ENCODE measurements at regions not wholly inside any gene's neighbourhood (a gene's known extent, or its start where the extent isn't known, plus 50 kb on each side); places are given as distances from the start of the nearest gene placed in this dataset.

- POLR2A ChIA-PET, result no interaction called here
- no peaks in the 10 kb centered on the region for H3K4me1 ChIP-seq (ENCODE audit: control insufficient read depth, insufficient read depth, low read length)
- no peaks in the 10 kb centered on the region for H3K36me3 ChIP-seq (ENCODE audit: control insufficient read depth in 2 of 2, insufficient read depth in 1 of 2, low read length in 2 of 2)
- no peaks in the 10 kb centered on the region for H3K9me3 ChIP-seq (ENCODE audit: control insufficient read depth, insufficient read depth, low read depth, low read length)
- H3K4me3 ChIP-seq (ENCODE audit: low read depth, low read length), result no peak overlapping the region
- H3K27ac ChIP-seq (ENCODE audit: extremely low read depth, low read depth, low read length), result no peak overlapping the region
- CTCF ChIA-PET, result interaction anchor here (0.6 to 0.7 kb wide), 2 partner anchors 10 to 665 kb away, joined by 3 read pairs; no protein-coding TSS in a partner anchor
- no peak for TF ChIP-seq ZNF544 (tag by site-specific recombination; IDR thresholded peaks at IDR 0.05)
- no peak for TF ChIP-seq SP7 (tag by site-specific recombination; IDR thresholded peaks at IDR 0.05)
- no peak for TF ChIP-seq ZBTB21 (tag by site-specific recombination; IDR thresholded peaks at IDR 0.05)
- TF ChIP-seq ZNF426 (tag by site-specific recombination; IDR thresholded peaks at IDR 0.05), result no peak
- TF ChIP-seq ZNF704 (tag by site-specific recombination; IDR thresholded peaks at IDR 0.05), result no peak
Observed at GRCh38 chr6:14731611-14732010, 514.3 kb upstream of the JARID2 start.

- no peaks in the 10 kb centered on the region for H3K36me3 ChIP-seq (ENCODE audit: control insufficient read depth in 2 of 2, insufficient read depth in 1 of 2, low read length in 2 of 2)
- H3K4me3 ChIP-seq (ENCODE audit: low read depth, low read length), result no peak overlapping the region
- CTCF ChIA-PET, result interaction anchor here (0.6 to 0.7 kb wide), 4 partner anchors 11 to 664 kb away, joined by 3 read pairs; no protein-coding TSS in a partner anchor
- H3K9me3 ChIP-seq (ENCODE audit: control insufficient read depth, insufficient read depth, low read depth, low read length), result no peaks in the 10 kb centered on the region
- H3K27ac ChIP-seq (ENCODE audit: extremely low read depth, low read depth, low read length), result no peak overlapping the region
- H3K4me1 ChIP-seq (ENCODE audit: control insufficient read depth, insufficient read depth, low read length), result no peaks in the 10 kb centered on the region
- POLR2A ChIA-PET, result no interaction called here
- TF ChIP-seq ZNF530 (tag by site-specific recombination; IDR thresholded peaks at IDR 0.05; ENCODE audit: low read depth) (no peak), ZBTB1 (tag by site-specific recombination; IDR thresholded peaks at IDR 0.05) (no peak), ZBTB11 (tag by site-specific recombination; conservative IDR thresholded peaks at IDR 0.05; ENCODE audit: low read depth) (no peak), ZNF488 (tag by site-specific recombination; IDR thresholded peaks at IDR 0.05) (no peak), OVOL3 (tag by site-specific recombination; IDR thresholded peaks at IDR 0.05) (no peak), KLF10 (tag by site-specific recombination; IDR thresholded peaks at IDR 0.05) (no peak), ZNF692 (tag by site-specific recombination; IDR thresholded peaks at IDR 0.05) (no peak), ZNF645 (tag by site-specific recombination; IDR thresholded peaks at IDR 0.05) (no peak), ZNF175 (tag by site-specific recombination; IDR thresholded peaks at IDR 0.05) (no peak), ZNF518A (tag by site-specific recombination; conservative IDR thresholded peaks at IDR 0.05; ENCODE audit: low read depth) (no peak), ZNF391 (tag by site-specific recombination; IDR thresholded peaks at IDR 0.05; ENCODE audit: borderline replicate concordance, low read depth) (no peak), TRIM28 (IDR thresholded peaks at IDR 0.05; ENCODE audit: borderline replicate concordance, low read length) (no peak), PRDM6 (tag by site-specific recombination; IDR thresholded peaks at IDR 0.05) (no peak)
Observed at GRCh38 chr6:14732226-14732843, 513.5 kb upstream of the JARID2 start.
